ENCODE measurements at regions not wholly inside any gene's neighbourhood (a gene's known extent, or its start where the extent isn't known, plus 50 kb on each side); places are given as distances from the start of the nearest gene placed in this dataset.

DNA sequence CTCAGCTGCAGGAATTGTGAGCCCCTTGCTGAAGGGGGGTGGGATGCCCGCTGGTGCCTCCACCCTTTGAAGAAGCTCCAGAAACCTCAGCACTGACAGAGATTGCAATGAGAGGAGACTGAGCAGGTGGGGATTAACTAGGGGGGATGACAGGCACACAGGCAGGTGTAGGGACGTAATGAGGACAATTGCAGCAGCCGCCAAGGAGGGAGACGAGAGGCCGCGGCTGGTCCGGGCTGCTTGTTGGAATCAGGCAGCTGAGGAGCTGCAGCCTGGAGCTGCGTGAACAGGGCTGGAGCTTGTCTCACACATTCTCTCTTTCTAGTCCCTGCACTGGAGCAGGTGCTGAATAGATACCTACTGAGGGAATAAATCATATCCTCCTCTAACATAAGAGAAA lies 122.0 kb upstream of the TCERG1L start:
- WGBS, 2 donors: 87 to 88% methylated on average over 8 of the region's 8 CpGs
- Histone ChIP-seq H3K9me3 (no peaks in the 10 kb centered on the region), H3K4me3 (no peak overlapping the region), H3K27me3 (no peaks in the 10 kb centered on the region), H3K36me3 (no peaks in the 10 kb centered on the region), H3K4me1 (peaks cover 0 to 21% (median 0%) of the 10 kb centered on the region in 4 donors), H3K27ac (no peak overlapping the region)
- no peak for DNase-seq (ENCODE audit: low spot score in 2 of 2)
- TF ChIP-seq EP300 (IDR thresholded peaks at IDR 0.05) (no peak), POLR2A (IDR thresholded peaks at IDR 0.05) (no peak)
- TF ChIP-seq, protein P1, sequence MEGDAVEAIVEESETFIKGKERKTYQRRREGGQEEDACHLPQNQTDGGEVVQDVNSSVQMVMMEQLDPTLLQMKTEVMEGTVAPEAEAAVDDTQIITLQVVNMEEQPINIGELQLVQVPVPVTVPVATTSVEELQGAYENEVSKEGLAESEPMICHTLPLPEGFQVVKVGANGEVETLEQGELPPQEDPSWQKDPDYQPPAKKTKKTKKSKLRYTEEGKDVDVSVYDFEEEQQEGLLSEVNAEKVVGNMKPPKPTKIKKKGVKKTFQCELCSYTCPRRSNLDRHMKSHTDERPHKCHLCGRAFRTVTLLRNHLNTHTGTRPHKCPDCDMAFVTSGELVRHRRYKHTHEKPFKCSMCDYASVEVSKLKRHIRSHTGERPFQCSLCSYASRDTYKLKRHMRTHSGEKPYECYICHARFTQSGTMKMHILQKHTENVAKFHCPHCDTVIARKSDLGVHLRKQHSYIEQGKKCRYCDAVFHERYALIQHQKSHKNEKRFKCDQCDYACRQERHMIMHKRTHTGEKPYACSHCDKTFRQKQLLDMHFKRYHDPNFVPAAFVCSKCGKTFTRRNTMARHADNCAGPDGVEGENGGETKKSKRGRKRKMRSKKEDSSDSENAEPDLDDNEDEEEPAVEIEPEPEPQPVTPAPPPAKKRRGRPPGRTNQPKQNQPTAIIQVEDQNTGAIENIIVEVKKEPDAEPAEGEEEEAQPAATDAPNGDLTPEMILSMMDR (IDR thresholded peaks at IDR 0.05): no peak

DNA sequence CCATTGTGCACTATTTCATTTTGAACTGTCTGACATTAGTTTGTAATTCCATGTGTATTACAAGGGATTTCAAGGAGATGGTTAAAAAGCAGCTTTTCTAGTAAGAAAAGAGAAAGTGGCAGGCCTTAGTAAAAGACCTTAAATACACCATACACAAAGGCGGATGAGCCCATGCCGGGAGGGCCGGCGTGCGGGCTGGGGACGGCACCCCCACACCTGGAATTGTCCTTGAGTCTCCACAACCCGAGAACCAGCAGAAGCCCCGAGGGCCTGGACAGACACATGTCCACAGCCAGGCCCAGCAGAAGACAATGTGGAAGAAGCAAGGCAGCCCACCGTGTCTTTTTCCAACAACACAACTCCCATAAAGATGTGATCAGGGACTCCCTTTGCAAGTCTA lies 123.7 kb upstream of the TCERG1L start:
- H3K36me3 ChIP-seq: no peaks in the 10 kb centered on the region
- H3K27ac ChIP-seq: no peak overlapping the region
- TF ChIP-seq POLR2A (IDR thresholded peaks at IDR 0.05) (no peak), EP300 (IDR thresholded peaks at IDR 0.05) (no peak)
- TF ChIP-seq, protein P1 (IDR thresholded peaks at IDR 0.05): no peak
- peaks cover 0 to 21% (median 0%) of the 10 kb centered on the region in 4 donors for H3K4me1 ChIP-seq
- 87 to 88% methylated on average over 9 of the region's 9 CpGs for WGBS, 2 donors
- no peaks in the 10 kb centered on the region for H3K9me3 ChIP-seq
- H3K27me3 ChIP-seq: no peaks in the 10 kb centered on the region
- no peak overlapping the region for H3K4me3 ChIP-seq
- DNase-seq (ENCODE audit: low spot score in 2 of 2): no peak

DNA sequence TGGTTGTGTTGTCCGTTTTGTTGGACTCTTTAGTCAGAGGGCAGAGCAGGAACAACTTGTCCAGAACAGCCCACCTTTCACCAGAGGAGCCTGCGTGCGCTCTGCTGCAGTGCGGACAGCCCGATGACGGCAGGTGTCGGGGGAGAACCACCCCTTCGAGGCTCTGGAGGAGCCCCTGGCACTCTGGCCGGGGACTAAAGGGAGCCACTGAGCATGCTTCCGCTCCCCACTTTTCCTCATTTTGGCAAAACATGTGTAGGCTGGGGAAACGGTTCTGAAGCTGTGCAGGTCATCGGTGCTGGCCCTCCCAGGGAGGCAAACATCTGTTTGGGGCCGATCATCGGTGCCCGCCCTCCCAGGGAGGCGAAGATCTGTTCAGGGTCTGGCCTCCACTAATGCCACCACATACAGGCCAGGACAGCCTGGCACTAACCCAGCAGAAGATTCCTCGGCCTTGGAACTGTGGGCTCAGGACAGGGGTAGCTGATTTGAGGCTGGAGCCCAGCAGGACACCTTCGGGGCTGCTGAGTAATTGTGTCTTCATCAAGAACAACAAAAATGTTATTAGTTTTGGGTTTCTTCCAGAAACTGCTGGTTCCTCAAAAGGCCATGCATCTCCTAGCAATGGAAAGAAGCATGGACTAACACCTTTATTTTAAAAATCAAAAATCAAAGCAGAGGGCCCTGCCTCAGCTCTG lies 124.4 kb upstream of the TCERG1L start:
- no peak for DNase-seq (ENCODE audit: low spot score in 2 of 2)
- H3K9me3 ChIP-seq: no peaks in the 10 kb centered on the region
- H3K4me1 ChIP-seq: peaks cover 0 to 21% (median 0%) of the 10 kb centered on the region in 4 donors
- no peak overlapping the region for H3K27ac ChIP-seq
- no peak overlapping the region for H3K4me3 ChIP-seq
- WGBS, 2 donors: 63 to 68% methylated on average over 18 of the region's 18 CpGs
- no peaks in the 10 kb centered on the region for H3K27me3 ChIP-seq
- TF ChIP-seq, protein P1 (IDR thresholded peaks at IDR 0.05): no peak
- no peak for TF ChIP-seq POLR2A (IDR thresholded peaks at IDR 0.05)
- no peak for TF ChIP-seq EP300 (IDR thresholded peaks at IDR 0.05)
- no peaks in the 10 kb centered on the region for H3K36me3 ChIP-seq

DNA sequence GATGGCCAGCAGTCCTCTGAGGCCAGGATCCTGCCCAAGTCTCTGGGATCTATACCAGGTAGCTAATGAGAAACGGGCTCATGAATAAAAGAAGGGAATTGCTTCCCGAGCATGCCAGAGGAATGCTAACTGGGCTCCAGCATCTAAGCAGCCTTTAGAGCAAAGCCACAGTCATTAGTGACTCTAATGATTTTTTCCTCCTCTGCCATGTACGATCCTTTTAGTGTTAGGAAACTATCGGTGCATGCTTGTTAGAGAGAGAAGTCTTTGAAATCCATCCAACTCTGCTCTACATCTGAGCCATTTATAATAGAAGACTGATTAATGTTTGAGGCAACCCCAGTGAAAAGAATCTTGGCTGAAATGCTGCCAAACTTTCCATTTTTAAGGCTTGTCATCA lies 124.9 kb upstream of the TCERG1L start:
- peaks cover 0 to 21% (median 0%) of the 10 kb centered on the region in 4 donors for H3K4me1 ChIP-seq
- no peaks in the 10 kb centered on the region for H3K27me3 ChIP-seq
- no peak overlapping the region for H3K4me3 ChIP-seq
- no peak overlapping the region for H3K27ac ChIP-seq
- 21 to 25% methylated on average over 4 of the region's 4 CpGs for WGBS, 2 donors
- no peaks in the 10 kb centered on the region for H3K36me3 ChIP-seq
- TF ChIP-seq EP300 (IDR thresholded peaks at IDR 0.05) (no peak), POLR2A (IDR thresholded peaks at IDR 0.05) (no peak)
- TF ChIP-seq, protein P1 (IDR thresholded peaks at IDR 0.05): no peak
- no peak for DNase-seq (ENCODE audit: low spot score in 2 of 2)
- no peaks in the 10 kb centered on the region for H3K9me3 ChIP-seq

DNA sequence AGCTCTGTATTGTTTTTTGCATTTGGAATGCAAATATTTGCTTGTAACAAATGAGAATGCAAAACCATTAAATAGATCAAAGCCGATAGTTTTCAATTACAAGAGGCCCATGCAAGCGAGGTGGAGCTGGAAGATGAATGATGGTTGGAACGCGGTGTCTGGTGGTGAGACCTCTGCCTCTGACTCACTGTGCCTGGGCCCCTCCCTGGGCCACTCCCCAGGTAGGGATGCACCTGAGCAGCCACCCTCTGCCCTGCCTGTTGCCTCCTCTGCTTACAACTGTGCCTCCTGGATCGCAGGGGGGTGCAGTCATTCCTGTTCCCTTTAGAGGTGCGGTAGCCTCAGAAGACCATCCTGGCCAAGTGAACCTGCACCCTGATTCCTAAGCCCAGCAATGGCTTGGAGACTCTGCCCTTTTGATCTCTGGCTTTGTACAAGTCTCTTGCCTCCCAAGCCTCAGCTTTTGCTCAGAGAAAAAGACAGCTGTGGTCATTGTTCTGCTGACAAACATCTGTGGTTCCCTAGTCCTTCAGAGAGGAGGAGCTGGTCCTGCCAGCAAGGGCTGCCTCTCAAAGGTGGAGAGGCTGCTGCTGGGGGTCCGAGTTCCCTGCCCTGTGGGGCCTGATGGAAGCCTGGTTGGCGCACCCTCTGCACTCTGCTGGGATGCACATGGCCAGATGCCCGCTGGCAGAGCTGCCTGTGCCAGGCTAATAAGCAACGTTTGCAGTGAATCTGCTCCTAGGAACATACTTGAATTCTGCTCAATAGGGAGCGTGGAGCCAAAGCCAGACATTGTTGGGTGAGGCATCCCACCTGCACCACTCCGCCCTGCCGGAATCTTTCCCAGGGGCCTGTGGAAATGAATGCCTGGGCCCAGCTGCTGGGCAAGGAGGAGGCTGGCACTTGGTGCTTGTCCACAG lies 126.3 kb upstream of the TCERG1L start:
- WGBS, 2 donors: 80 to 85% methylated on average over 12 to 13 of the region's 13 CpGs
- H3K36me3 ChIP-seq: no peaks in the 10 kb centered on the region
- H3K4me3 ChIP-seq: no peak overlapping the region
- DNase-seq (ENCODE audit: low spot score in 2 of 2): no peak
- H3K4me1 ChIP-seq: peaks cover 0 to 21% (median 0%) of the 10 kb centered on the region in 4 donors
- no peaks in the 10 kb centered on the region for H3K27me3 ChIP-seq
- no peak overlapping the region for H3K27ac ChIP-seq
- no peaks in the 10 kb centered on the region for H3K9me3 ChIP-seq
- TF ChIP-seq POLR2A (IDR thresholded peaks at IDR 0.05) (no peak), EP300 (IDR thresholded peaks at IDR 0.05) (no peak)
- TF ChIP-seq, protein P1 (IDR thresholded peaks at IDR 0.05): no peak
